HG02973 (cell line): ENCODE measurements at regions not wholly inside any gene's neighbourhood (a gene's known extent, or its start where the extent isn't known, plus 50 kb on each side); places are given as distances from the start of the nearest gene placed in this dataset.

Experiments
- ATAC-seq: cut with Tn5 transposase; IDR thresholded peaks from one replicate; pipeline ENCODE4 v1.9.1; 2021; ENCODE audit warnings: moderate library complexity; ENCODE audit not compliant: unreplicated experiment

DNA sequence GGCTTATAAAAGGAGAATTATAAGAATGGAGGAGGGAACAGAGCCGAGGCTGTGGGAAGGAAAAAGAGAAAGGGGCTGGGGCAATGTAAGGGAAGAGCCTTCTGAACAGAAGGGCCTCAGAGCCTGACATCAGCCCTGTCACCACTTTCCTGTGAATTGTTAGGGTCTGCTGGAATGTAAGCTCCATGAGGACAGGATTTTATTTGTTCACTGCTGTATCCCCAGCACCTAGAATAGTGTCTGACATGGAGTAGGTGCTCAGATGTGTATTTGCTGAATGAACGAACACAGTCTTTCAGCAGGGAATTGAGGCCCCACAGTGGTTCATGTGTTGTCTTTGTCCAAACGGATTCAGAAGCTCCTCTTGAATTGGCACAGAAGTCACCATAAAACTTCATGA, 251.5 kb downstream of the OPA1 start:
- ATAC-seq: no peak

- no peak for ATAC-seq
Measured at GRCh38 chr3:193845144-193845543, 252.1 kb downstream of the OPA1 start.

DNA sequence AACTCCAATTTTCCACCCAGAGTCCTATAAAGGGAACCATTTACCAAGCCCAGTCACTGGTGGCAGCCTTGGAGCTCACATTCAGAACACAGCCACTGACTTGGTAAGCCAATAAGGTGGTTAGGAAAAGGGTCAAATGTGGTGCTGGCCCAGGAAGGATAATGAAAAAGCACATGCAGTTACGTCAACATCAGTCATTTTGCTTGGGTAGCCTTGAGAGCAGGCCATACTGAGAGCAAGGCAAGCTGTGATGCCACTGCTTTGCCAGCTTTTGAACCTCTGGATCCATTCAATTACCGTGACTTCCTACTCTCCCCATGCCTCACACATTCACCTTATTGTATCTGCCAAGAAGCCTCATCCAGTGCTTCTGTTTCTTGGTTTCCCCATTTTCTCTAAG, 253.6 kb downstream of the OPA1 start:
- ATAC-seq: no peak

GRCh38 chr3:193847402-193847801, 254.4 kb downstream of the OPA1 start:
- no peak for ATAC-seq

GRCh38 chr3:193848547-193848946, 255.5 kb downstream of the OPA1 start:
- no peak for ATAC-seq

- ATAC-seq: no peak
Measured at GRCh38 chr3:193850084-193850619, 257.1 kb downstream of the OPA1 start.

DNA sequence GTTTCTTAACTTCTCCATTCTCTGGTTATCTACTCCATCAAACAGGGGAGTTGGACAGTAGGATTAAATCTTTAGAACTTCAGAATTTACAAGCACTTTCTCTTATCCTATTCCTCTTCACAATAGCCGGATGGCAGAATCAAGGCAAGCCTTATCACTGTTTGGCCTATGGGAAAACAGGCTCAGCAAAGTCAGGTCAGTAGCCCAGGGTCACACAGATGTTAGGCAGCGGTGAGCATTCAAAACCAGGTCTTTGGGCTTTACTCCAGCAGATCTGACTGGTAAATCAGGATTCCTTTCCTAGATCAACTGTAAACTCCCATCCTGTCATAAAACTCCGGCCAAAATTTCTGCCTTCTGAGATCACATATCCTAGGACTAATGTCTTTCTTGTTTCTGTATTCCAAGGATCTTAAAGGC, 258.4 kb downstream of the OPA1 start:
- no peak for ATAC-seq

DNA sequence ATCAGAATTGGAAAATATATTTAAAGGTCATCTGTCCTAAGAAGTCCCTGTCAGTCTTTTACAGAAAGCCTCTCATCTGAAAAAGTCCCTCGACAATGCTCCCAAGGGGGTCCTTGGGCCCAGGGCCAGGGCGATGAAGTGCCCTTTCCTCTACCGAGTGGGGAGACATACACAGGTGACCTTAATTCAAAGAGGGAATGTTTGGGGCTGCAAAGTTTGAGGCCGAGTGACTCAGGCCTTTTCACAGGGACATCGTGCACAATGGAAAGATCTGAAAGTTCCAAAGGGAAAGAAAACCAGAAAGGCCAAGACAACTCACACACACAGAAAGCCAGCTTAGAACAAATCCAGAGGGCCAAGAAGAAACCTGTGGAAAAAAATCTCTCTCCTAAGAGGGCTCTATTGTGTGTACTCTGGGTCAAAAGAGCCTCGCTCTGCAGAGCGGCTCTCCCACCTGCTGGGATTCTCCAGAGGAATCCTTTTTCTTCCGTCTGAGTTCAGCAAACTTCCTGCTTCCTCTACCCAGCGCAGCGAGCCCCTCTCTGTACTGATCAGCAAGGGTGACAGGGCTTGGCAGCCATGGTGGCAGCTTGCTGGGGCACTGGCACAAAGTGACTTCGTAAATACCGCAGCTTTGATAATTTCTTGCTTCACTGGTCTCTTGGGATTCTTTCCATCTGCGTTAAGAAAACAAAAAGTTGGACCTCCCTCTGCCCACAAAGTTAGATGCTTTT, 259.1 kb downstream of the OPA1 start:
- ATAC-seq: no peak

- ATAC-seq: no peak
Measured at GRCh38 chr3:193852901-193853300, 259.9 kb downstream of the OPA1 start.

- ATAC-seq: no peak
Measured at GRCh38 chr3:193853511-193854219, 260.7 kb downstream of the OPA1 start.

GRCh38 chr3:193857996-193858395, 265.0 kb downstream of the OPA1 start:
- no peak for ATAC-seq

GRCh38 chr3:193859195-193859594, 266.2 kb downstream of the OPA1 start:
- no peak for ATAC-seq

- ATAC-seq: no peak
Measured at GRCh38 chr3:193861012-193861411, 268.0 kb downstream of the OPA1 start.

- no peak for ATAC-seq
Measured at GRCh38 chr3:193862843-193863242, 269.8 kb downstream of the OPA1 start.

GRCh38 chr3:193863657-193864357, 270.8 kb downstream of the OPA1 start:
- ATAC-seq: no peak

- peak; percentile 95 for ATAC-seq
Measured at GRCh38 chr3:193865339-193865738, 270.6 kb upstream of the HES1 start.

DNA sequence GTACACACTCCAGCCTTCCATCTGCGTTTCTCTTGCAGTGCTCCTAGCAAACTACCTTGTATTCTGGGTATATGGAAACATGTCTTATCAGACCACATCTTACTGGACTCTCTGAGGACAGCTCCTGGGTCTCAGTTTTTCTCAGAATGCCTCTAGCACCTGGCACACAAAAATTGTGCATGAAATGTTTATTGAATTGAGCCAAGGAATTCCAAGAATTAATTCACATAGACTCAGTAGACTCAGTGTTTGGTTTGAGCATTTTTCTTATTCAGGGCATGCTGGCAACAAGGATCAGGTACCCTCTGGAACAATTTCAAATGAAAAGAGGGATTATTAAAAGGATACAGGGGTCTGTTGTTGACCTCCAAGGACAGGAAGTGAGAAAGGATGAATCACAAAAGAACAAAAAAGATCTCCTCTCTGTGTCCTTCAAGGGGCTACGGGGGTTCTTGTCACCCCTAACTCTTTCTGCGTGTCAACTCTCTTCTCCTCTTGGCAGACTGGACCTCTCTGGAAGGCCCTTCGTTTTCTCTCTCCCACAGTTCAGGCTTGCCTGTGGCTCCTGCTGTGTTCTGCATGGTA, 270.0 kb upstream of the HES1 start:
- no peak for ATAC-seq

GRCh38 chr3:193868590-193868989, 267.4 kb upstream of the HES1 start:
- no peak for ATAC-seq

GRCh38 chr3:193869221-193870201, 266.4 kb upstream of the HES1 start:
- ATAC-seq: no peak
